ENCODE measurements at regions not wholly inside any gene's neighbourhood (a gene's known extent, or its start where the extent isn't known, plus 50 kb on each side); places are given as distances from the start of the nearest gene placed in this dataset.

DNA sequence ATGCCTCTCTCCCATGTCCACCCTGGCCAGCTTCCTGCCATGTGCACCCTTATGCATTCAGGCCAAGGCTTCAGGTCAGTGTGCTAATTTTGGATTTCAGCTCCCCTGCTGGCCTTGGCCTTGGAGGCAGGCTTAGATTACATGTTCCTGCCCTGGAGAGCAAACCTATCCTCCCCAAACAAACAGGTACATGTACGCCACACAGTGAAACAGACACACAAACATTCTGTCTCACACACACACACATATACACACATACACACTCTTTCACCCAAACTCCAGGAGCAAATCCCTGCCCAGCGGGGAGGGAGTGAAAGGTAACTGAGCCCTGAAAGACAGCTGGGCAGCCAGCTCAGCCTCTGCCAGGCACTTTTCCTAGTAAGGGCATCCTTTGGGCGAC lies 62.7 kb upstream of the ARHGAP36 start:
- Histone ChIP-seq H3K9ac (ENCODE audit: insufficient read depth in 1 of 2, low read length in 2 of 2) (no peak overlapping the region), H3K4me1 (ENCODE audit: control insufficient read depth in 5 of 5, insufficient read depth in 5 of 5, low read length in 5 of 5) (no peaks in the 10 kb centered on the region), H3K9me3 (ENCODE audit: control insufficient read depth in 4 of 4, insufficient read depth in 3 of 4, low read length in 3 of 4) (no peaks in the 10 kb centered on the region), H3K27ac (ENCODE audit: low read depth in 1 of 2, low read length in 1 of 2) (no peak overlapping the region), H3K36me3 (ENCODE audit: control insufficient read depth in 4 of 4, insufficient read depth in 4 of 4, low read length in 4 of 4) (no peaks in the 10 kb centered on the region), H3K4me3 (no peak overlapping the region), H3K27me3 (ENCODE audit: control insufficient read depth in 3 of 3, insufficient read depth in 3 of 3, low read length in 2 of 3) (peaks cover 0 to 48% (median 12%) of the 10 kb centered on the region in 3 donors)
- DNase-seq (no peak), ATAC-seq (ENCODE audit: insufficient read depth, low FRiP score) (no peak)
- 80 to 92% methylated on average over 3 of the region's 3 CpGs for WGBS, 2 donors
- TF ChIP-seq, protein P1, sequence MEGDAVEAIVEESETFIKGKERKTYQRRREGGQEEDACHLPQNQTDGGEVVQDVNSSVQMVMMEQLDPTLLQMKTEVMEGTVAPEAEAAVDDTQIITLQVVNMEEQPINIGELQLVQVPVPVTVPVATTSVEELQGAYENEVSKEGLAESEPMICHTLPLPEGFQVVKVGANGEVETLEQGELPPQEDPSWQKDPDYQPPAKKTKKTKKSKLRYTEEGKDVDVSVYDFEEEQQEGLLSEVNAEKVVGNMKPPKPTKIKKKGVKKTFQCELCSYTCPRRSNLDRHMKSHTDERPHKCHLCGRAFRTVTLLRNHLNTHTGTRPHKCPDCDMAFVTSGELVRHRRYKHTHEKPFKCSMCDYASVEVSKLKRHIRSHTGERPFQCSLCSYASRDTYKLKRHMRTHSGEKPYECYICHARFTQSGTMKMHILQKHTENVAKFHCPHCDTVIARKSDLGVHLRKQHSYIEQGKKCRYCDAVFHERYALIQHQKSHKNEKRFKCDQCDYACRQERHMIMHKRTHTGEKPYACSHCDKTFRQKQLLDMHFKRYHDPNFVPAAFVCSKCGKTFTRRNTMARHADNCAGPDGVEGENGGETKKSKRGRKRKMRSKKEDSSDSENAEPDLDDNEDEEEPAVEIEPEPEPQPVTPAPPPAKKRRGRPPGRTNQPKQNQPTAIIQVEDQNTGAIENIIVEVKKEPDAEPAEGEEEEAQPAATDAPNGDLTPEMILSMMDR (IDR thresholded peaks at IDR 0.05; ENCODE audit: control extremely low read depth, extremely low read depth) = no peak

DNA sequence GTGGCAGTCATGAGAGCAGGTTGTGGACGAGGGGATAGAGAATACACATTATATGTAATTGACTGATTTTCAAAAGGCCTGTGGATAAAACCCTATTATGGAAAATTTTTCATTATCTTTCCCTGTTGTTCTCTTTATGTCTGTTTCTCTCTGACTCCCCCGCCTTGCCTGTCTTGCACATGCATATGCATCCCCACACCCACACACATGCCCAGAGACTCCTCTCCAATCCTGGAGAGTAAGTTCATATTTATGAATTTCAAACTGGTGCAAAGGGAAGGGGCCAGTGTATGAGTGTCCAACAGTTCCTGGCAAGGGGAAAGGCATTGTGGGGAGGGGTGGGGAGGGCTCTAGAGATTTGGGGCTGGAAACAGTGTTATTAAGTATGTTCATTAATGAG lies 60.8 kb upstream of the ARHGAP36 start:
- no peak for DNase-seq
- TF ChIP-seq, protein P1 (IDR thresholded peaks at IDR 0.05; ENCODE audit: control extremely low read depth, extremely low read depth) = no peak
- Histone ChIP-seq H3K9me3 (ENCODE audit: control insufficient read depth in 4 of 4, insufficient read depth in 3 of 4, low read length in 3 of 4) (no peaks in the 10 kb centered on the region), H3K4me3 (no peak overlapping the region), H3K27ac (ENCODE audit: low read depth in 1 of 2, low read length in 1 of 2) (no peak overlapping the region), H3K27me3 (ENCODE audit: control insufficient read depth in 3 of 3, insufficient read depth in 3 of 3, low read length in 2 of 3) (peaks cover 0 to 45% (median 16%) of the 10 kb centered on the region in 3 donors), H3K36me3 (ENCODE audit: control insufficient read depth in 4 of 4, insufficient read depth in 4 of 4, low read length in 4 of 4) (no peaks in the 10 kb centered on the region), H3K9ac (ENCODE audit: insufficient read depth in 1 of 2, low read length in 2 of 2) (no peak overlapping the region), H3K4me1 (ENCODE audit: control insufficient read depth in 5 of 5, insufficient read depth in 5 of 5, low read length in 5 of 5) (no peaks in the 10 kb centered on the region)
- WGBS, 2 donors = 59 to 95% methylated on average over 2 of the region's 2 CpGs
- ATAC-seq (ENCODE audit: insufficient read depth, low FRiP score) = no peak

DNA sequence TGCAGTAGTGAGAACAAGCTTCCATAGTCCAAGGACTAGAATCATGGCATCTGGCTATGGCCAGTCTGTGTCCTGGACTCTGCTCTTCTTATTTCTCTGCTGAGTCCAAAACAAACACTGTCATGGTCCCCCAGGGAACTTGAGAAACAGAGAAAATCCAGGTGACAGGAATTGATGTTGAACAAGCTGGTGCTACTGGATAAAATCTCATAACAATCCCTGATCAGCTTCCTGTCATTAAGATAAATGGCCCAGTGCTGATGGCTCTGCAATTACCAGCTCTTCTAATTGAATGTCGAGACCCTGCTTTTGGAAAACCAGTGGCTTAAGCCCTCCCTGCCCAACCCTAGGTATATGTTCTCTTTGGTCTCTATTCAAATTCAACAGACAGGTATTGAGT lies 58.8 kb upstream of the ARHGAP36 start:
- H3K4me1 ChIP-seq (ENCODE audit: control insufficient read depth in 5 of 5, insufficient read depth in 5 of 5, low read length in 5 of 5) = no peaks in the 10 kb centered on the region
- 61 to 93% methylated on average over 1 of the region's 1 CpG for WGBS, 2 donors
- TF ChIP-seq, protein P1 (IDR thresholded peaks at IDR 0.05; ENCODE audit: control extremely low read depth, extremely low read depth) = no peak
- ATAC-seq (ENCODE audit: insufficient read depth, low FRiP score) (no peak), DNase-seq (no peak)
- H3K27ac ChIP-seq (ENCODE audit: low read depth in 1 of 2, low read length in 1 of 2) = no peak overlapping the region
- no peaks in the 10 kb centered on the region for H3K9me3 ChIP-seq (ENCODE audit: control insufficient read depth in 4 of 4, insufficient read depth in 3 of 4, low read length in 3 of 4)
- H3K36me3 ChIP-seq (ENCODE audit: control insufficient read depth in 4 of 4, insufficient read depth in 4 of 4, low read length in 4 of 4) = no peaks in the 10 kb centered on the region
- H3K4me3 ChIP-seq = no peak overlapping the region
- H3K27me3 ChIP-seq (ENCODE audit: control insufficient read depth in 3 of 3, insufficient read depth in 3 of 3, low read length in 2 of 3) = peaks cover 0 to 35% (median 14%) of the 10 kb centered on the region in 3 donors
- H3K9ac ChIP-seq (ENCODE audit: insufficient read depth in 1 of 2, low read length in 2 of 2) = no peak overlapping the region

Data from lung (tissue), 11 donors.